ENCODE measurements at regions not wholly inside any gene's neighbourhood (a gene's known extent, or its start where the extent isn't known, plus 50 kb on each side); places are given as distances from the start of the nearest gene placed in this dataset.

DNA sequence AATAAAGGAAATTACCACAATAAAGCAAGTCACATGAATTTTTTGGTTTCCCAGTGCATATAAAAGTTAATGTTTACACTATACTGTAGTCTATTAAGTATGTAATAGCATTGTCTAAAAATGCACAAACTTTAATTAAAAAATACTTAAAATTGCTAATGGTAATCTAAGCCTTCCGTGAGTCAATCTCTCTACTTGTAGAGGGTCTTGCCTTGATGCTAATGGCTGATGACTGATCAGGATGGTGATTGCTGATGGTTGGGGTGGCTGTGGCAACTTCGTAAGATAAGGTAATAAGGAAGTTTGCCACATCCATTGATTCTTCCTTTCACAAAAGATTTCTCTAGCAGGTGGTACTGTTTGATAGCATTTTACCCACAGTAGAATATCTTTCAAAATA, 466.6 kb upstream of the PROX1 start:
- peaks cover 0 to 5% (median 0%) of the 10 kb centered on the region in 5 donors for H3K36me3 Mint-ChIP-seq

DNA sequence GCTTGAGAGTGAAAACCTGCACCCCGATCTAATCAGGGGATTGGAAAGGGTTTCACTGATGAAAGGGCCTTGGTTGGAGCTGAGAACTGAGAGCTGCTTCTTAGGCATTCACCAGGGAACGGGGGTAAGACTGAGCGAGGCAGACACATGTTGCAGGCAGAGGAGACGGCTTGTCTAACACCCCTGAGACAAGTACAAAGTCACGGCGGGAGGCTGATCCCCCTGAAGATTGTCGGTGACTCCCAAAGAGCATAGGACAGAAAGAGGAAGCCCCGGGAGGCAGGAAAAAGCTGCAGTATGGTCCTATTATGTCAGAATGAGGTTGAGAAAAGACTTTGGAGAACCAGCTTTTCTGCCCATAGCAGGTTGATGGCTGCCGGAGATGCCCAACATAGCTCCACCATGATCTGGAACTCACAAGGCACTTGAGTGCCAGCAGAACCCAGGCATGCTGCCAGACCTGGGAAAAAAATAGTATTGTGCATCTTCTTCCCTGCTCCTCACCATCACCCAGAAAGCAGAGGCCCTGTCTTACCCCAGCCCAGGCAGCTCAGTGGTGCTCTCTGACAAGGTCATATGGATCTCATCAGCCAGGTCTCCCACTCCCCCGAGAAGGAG, 463.9 kb upstream of the PROX1 start:
- DNase-seq (no peak), ATAC-seq (no peak)
- Mint-ChIP-seq H3K9me3 (peaks cover 0 to 13% (median 6%) of the 10 kb centered on the region in 11 donors), H3K36me3 (peaks cover 0 to 5% (median 0%) of the 10 kb centered on the region in 5 donors), H3K27ac (no peak overlapping the region), H3K4me1 (no peaks in the 10 kb centered on the region), H3K4me3 (no peak overlapping the region), H3K27me3 (peaks cover 3 to 29% (median 22%) of the 10 kb centered on the region in 5 donors)
- H3K27me3 ChIP-seq (ENCODE audit: control insufficient read depth in 2 of 2, insufficient read depth in 2 of 2, low read length in 2 of 2), result no peaks in the 10 kb centered on the region
- no peaks in the 10 kb centered on the region for H3K4me1 ChIP-seq (ENCODE audit: control insufficient read depth in 2 of 2, insufficient read depth in 2 of 2, low read length in 2 of 2)
- ChIA-PET CTCF (no interaction called here), POLR2A (no interaction called here)
- H3K36me3 ChIP-seq (ENCODE audit: control insufficient read depth in 2 of 3, insufficient read depth in 3 of 3, low read length in 3 of 3), result no peaks in the 10 kb centered on the region
- no peak overlapping the region for H3K27ac ChIP-seq (ENCODE audit: low read depth, low read length)
- no peaks in the 10 kb centered on the region for H3K9me3 ChIP-seq (ENCODE audit: control insufficient read depth in 2 of 3, low read length in 3 of 3)
- no peak overlapping the region for H3K4me3 ChIP-seq (ENCODE audit: low read length)
- intact Hi-C loops (cut with micrococcal nuclease), result no loop called here

More for the DNA sequence above, 466.6 kb upstream of the PROX1 start:
- H3K9me3 ChIP-seq (ENCODE audit: control insufficient read depth in 2 of 3, low read length in 3 of 3), result no peaks in the 10 kb centered on the region
- ATAC-seq (no peak), DNase-seq (no peak)
- ChIA-PET CTCF (no interaction called here), POLR2A (no interaction called here)
- peaks cover 0 to 19% (median 8%) of the 10 kb centered on the region in 11 donors for H3K9me3 Mint-ChIP-seq
- H3K4me1 ChIP-seq (ENCODE audit: control insufficient read depth in 2 of 2, insufficient read depth in 2 of 2, low read length in 2 of 2), result no peaks in the 10 kb centered on the region
- H3K4me3 ChIP-seq (ENCODE audit: low read length), result no peak overlapping the region
- H3K27ac Mint-ChIP-seq, result no peak overlapping the region
- H3K4me1 Mint-ChIP-seq, result no peaks in the 10 kb centered on the region
- H3K4me3 Mint-ChIP-seq, result no peak overlapping the region
- peaks cover 5 to 41% (median 36%) of the 10 kb centered on the region in 5 donors for H3K27me3 Mint-ChIP-seq
- H3K27ac ChIP-seq (ENCODE audit: low read depth, low read length), result no peak overlapping the region
- H3K36me3 ChIP-seq (ENCODE audit: control insufficient read depth in 2 of 3, insufficient read depth in 3 of 3, low read length in 3 of 3), result no peaks in the 10 kb centered on the region
- intact Hi-C loops (cut with micrococcal nuclease), result no loop called here
- no peaks in the 10 kb centered on the region for H3K27me3 ChIP-seq (ENCODE audit: control insufficient read depth in 2 of 2, insufficient read depth in 2 of 2, low read length in 2 of 2)

DNA sequence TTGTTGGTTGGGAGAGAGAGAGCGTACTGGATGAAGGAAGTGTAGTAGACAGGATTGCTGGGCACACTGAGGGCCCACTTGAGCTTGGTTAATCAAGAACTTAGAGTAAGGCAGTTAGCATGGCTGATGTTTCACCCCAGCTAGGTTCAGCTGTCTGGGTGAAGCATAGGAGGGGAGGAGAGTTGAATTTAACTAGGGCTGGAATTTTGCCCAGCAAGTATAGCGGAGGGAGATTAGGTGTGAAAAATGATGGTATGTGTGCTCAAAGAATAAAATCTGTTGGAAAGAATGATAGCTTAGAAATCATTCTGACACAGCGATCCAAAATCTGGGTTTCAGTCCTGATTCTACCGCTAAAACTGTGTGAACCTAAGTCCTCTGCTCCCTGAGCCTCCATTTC, 461.5 kb upstream of the PROX1 start:
- POLR2A ChIA-PET, result no interaction called here
- H3K27ac ChIP-seq (ENCODE audit: low read depth, low read length), result no peak overlapping the region
- H3K36me3 Mint-ChIP-seq, result no peaks in the 10 kb centered on the region
- H3K4me1 ChIP-seq (ENCODE audit: control insufficient read depth in 2 of 2, insufficient read depth in 2 of 2, low read length in 2 of 2), result no peaks in the 10 kb centered on the region
- peaks cover 0 to 15% (median 9%) of the 10 kb centered on the region in 5 donors for H3K27me3 Mint-ChIP-seq
- no peak overlapping the region for H3K4me3 Mint-ChIP-seq
- intact Hi-C loops (cut with micrococcal nuclease), result no loop called here
- CTCF ChIA-PET, result no interaction called here
- no peak for DNase-seq
- H3K9me3 ChIP-seq (ENCODE audit: control insufficient read depth in 2 of 3, low read length in 3 of 3), result no peaks in the 10 kb centered on the region
- no peak overlapping the region for H3K4me3 ChIP-seq (ENCODE audit: low read length)
- no peaks in the 10 kb centered on the region for H3K36me3 ChIP-seq (ENCODE audit: control insufficient read depth in 2 of 3, insufficient read depth in 3 of 3, low read length in 3 of 3)
- H3K9me3 Mint-ChIP-seq, result peaks cover 0 to 7% (median 3%) of the 10 kb centered on the region in 11 donors
- H3K4me1 Mint-ChIP-seq, result no peaks in the 10 kb centered on the region
- ATAC-seq, result no peak
- H3K27ac Mint-ChIP-seq, result no peak overlapping the region
- no peaks in the 10 kb centered on the region for H3K27me3 ChIP-seq (ENCODE audit: control insufficient read depth in 2 of 2, insufficient read depth in 2 of 2, low read length in 2 of 2)

DNA sequence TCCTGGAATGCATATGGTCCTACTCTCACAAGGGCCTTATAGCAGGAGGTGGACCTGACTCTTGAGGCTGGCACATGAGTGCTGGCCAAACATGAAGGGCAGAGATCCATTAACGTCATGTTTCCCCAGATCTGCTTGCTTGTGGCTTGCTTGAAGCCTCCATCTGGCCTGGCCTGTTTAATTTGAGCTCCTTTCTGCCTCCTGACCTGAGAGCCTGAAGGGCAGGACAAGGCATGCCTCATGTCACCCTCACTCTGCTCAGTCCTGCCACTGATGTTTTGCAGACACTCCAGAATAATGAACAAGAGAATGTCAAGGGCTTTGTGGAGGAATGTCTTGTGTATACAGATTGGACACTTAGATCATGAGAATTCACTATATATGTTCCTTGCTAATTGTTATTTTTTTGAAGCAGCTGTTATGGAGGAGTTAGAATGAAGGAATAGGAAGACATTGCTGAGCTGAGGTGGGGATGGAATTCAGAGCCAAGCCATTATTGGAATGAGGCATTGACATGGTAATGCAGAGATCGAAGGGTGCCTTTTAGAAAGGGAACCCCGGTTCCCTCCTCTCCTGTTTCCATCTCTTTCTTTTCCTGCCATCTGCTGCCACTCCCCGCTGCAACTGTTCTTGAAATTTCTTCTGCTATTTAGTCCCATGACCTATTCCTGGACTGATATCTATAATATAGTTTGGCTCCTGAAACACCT, 457.0 kb upstream of the PROX1 start:
- H3K4me3 ChIP-seq (ENCODE audit: low read length), result no peak overlapping the region
- no peaks in the 10 kb centered on the region for H3K36me3 Mint-ChIP-seq
- no peak overlapping the region for H3K27ac ChIP-seq (ENCODE audit: low read depth, low read length)
- no peaks in the 10 kb centered on the region for H3K4me1 ChIP-seq (ENCODE audit: control insufficient read depth in 2 of 2, insufficient read depth in 2 of 2, low read length in 2 of 2)
- intact Hi-C loops (cut with micrococcal nuclease), result no loop called here
- H3K9me3 Mint-ChIP-seq, result peaks cover 0 to 6% (median 0%) of the 10 kb centered on the region in 11 donors
- ChIA-PET POLR2A (no interaction called here), CTCF (no interaction called here)
- peaks cover 0 to 5% (median 0%) of the 10 kb centered on the region in 5 donors for H3K27me3 Mint-ChIP-seq
- no peaks in the 10 kb centered on the region for H3K36me3 ChIP-seq (ENCODE audit: control insufficient read depth in 2 of 3, insufficient read depth in 3 of 3, low read length in 3 of 3)
- H3K27me3 ChIP-seq (ENCODE audit: control insufficient read depth in 2 of 2, insufficient read depth in 2 of 2, low read length in 2 of 2), result no peaks in the 10 kb centered on the region
- no peak overlapping the region for H3K27ac Mint-ChIP-seq
- no peak for ATAC-seq
- DNase-seq, result no peak
- no peak overlapping the region for H3K4me3 Mint-ChIP-seq
- H3K4me1 Mint-ChIP-seq, result no peaks in the 10 kb centered on the region
- no peaks in the 10 kb centered on the region for H3K9me3 ChIP-seq (ENCODE audit: control insufficient read depth in 2 of 3, low read length in 3 of 3)

DNA sequence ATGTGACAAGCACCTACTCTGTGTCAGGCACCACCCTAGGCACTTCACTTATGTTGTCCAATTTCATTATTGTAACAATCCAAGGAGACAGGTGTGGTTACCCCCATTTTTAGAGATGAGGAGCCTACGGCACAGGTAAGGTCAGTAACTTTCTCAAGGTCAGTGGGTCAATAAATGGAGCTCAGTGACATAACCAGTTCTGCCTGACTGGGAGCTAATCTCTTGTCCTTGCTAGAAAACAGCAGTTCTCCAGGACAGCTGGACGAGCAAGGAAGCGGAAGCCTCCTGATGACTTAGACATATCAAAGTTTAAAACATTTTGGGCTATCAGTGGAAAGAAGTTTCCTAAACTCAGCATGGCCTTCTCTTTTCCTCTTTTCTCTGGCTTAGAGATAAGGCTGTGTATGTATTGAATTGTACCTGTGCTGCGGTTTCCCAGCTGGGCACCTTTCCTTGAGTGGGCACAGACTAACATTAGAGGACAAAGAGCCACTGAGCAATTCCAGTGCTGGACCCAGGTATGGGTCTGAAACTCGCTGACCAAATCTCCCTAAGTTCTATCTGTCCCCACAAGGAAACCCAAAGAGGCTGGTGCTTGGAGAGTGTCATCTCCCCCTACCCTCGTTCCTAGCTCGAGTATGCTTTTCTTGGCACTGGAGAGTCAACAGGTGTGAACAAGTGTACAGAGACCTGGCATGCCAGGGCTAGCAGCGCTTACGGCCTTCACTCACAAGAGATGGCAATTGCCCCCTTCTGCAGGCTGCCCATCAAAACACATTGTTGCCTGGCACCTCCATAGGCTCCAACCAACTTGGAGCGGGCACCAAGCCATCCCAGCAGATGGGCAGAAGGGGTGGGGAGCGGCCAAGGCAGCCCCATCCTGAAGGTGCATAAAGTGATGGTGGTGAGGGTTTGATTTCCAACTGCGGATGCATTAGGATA, 456.1 kb upstream of the PROX1 start:
- no peak overlapping the region for H3K4me3 Mint-ChIP-seq
- H3K27ac Mint-ChIP-seq, result no peak overlapping the region
- Histone ChIP-seq H3K27me3 (ENCODE audit: control insufficient read depth in 2 of 2, insufficient read depth in 2 of 2, low read length in 2 of 2) (no peaks in the 10 kb centered on the region), H3K36me3 (ENCODE audit: control insufficient read depth in 2 of 3, insufficient read depth in 3 of 3, low read length in 3 of 3) (no peaks in the 10 kb centered on the region), H3K4me3 (ENCODE audit: low read length) (no peak overlapping the region), H3K9me3 (ENCODE audit: control insufficient read depth in 2 of 3, low read length in 3 of 3) (no peaks in the 10 kb centered on the region), H3K4me1 (ENCODE audit: control insufficient read depth in 2 of 2, insufficient read depth in 2 of 2, low read length in 2 of 2) (no peaks in the 10 kb centered on the region), H3K27ac (ENCODE audit: low read depth, low read length) (no peak overlapping the region)
- ChIA-PET CTCF (no interaction called here), POLR2A (no interaction called here)
- H3K27me3 Mint-ChIP-seq, result peaks cover 0 to 5% (median 0%) of the 10 kb centered on the region in 5 donors
- DNase-seq, result no peak
- no peaks in the 10 kb centered on the region for H3K4me1 Mint-ChIP-seq
- H3K9me3 Mint-ChIP-seq, result peaks cover 0 to 9% (median 0%) of the 10 kb centered on the region in 11 donors
- intact Hi-C loops (cut with micrococcal nuclease), result no loop called here
- no peaks in the 10 kb centered on the region for H3K36me3 Mint-ChIP-seq
- ATAC-seq, result no peak

DNA sequence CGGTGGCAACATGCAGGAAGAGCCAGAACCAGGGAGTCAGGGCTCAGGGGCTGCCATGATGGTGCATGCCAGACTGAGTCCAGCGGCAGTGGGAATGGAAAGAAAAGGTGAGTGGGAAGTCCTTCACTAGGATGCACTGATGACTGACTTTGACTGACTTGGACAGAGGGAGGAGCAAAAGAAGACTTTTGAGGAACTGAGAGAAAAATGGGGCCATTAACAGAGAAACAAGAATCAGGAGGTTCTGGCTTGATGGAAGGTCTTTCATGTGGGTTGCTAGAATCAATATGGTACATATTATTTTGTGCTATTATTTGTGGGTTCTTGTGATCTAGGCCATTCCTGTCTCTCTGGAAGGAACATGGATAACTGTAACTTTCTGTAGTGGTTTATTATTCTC, 454.6 kb upstream of the PROX1 start:
- Histone ChIP-seq H3K36me3 (ENCODE audit: control insufficient read depth in 2 of 3, insufficient read depth in 3 of 3, low read length in 3 of 3) (no peaks in the 10 kb centered on the region), H3K4me1 (ENCODE audit: control insufficient read depth in 2 of 2, insufficient read depth in 2 of 2, low read length in 2 of 2) (no peaks in the 10 kb centered on the region), H3K9me3 (ENCODE audit: control insufficient read depth in 2 of 3, low read length in 3 of 3) (no peaks in the 10 kb centered on the region), H3K27ac (ENCODE audit: low read depth, low read length) (no peak overlapping the region), H3K4me3 (ENCODE audit: low read length) (no peak overlapping the region), H3K27me3 (ENCODE audit: control insufficient read depth in 2 of 2, insufficient read depth in 2 of 2, low read length in 2 of 2) (no peaks in the 10 kb centered on the region)
- ATAC-seq, result no peak
- Mint-ChIP-seq H3K4me3 (no peak overlapping the region), H3K9me3 (peaks cover 0 to 9% (median 0%) of the 10 kb centered on the region in 11 donors), H3K36me3 (no peaks in the 10 kb centered on the region), H3K27ac (no peak overlapping the region), H3K4me1 (no peaks in the 10 kb centered on the region), H3K27me3 (peaks cover 0 to 5% (median 0%) of the 10 kb centered on the region in 5 donors)
- CTCF ChIA-PET, result no interaction called here
- POLR2A ChIA-PET, result no interaction called here
- no peak for DNase-seq
- intact Hi-C loops (cut with micrococcal nuclease), result no loop called here

Data from naive thymus-derived CD4-positive, alpha-beta T cell (primary cell).